ENCODE measurements at regions not wholly inside any gene's neighbourhood (a gene's known extent, or its start where the extent isn't known, plus 50 kb on each side); places are given as distances from the start of the nearest gene placed in this dataset.

- TF ChIP-seq EZH2phosphoT487 (IDR thresholded peaks at IDR 0.05; ENCODE audit: low read depth, severe bottlenecking, unreplicated experiment) (no peak), CTCF (IDR thresholded peaks at IDR 0.05; ENCODE audit: poor library complexity) (no peak)
Measured at GRCh38 chr16:49049191-49049590, 232.4 kb downstream of the CBLN1 start.

Data from hepatocyte (in vitro differentiated cells).